NCI-H345 treated with DMSO at 0.1 percent for 48 hours (cell line): ENCODE measurements at regions not wholly inside any gene's neighbourhood (a gene's known extent, or its start where the extent isn't known, plus 50 kb on each side); places are given as distances from the start of the nearest gene placed in this dataset.
A peak's percentile ranks its signal among the peaks of the same experiment; 100 is the strongest.

ENCODE experiments used
- DNase-seq: peaks from one replicate; lab custom pipeline; 2025; ENCODE audit not compliant: unreplicated experiment; lab: John Stamatoyannopoulos, UW

GRCh38 chr2:146129231-146129630, 1609.3 kb upstream of the ZEB2 start:
- no peak for DNase-seq

DNA sequence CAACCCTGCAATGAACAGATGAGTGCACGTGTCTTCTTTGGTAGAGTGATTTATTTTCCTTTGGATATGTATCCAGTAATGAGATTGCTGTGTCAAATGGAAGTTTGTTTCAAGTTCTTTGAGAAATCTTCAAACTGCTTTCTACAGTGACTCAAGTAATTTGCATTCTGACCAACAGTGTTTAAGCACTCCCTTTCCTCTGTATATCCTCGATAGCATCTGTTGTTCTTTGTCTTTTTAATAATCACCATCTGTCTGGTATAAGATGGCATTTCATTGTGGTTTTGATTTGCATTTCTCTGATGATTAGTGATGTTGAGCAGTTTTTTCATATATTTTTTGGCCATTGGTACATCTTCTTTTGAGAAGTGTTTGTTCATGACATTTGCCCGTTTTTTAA, 1608.3 kb upstream of the ZEB2 start:
- DNase-seq = no peak

DNA sequence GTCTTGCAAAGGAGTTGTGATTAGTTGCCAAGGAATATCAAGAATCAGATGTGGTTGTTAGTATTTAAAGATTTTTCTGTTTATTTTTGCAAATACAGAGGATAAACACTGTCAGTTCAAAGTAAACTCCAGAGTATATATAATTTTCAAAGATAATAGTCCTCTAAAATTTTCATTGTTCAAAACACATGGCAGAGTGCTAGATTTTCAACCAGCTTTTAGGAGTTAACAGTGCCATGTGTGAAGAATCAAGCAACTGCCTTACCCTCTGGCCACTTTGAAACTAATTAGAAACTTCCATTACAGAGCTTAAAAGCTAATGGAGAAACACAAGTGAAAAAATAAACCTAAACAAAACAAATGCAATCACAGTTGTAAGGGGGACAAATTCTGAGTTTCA, 1605.6 kb upstream of the ZEB2 start:
- no peak for DNase-seq

- no peak for DNase-seq
Measured at GRCh38 chr2:146124741-146125140, 1604.8 kb upstream of the ZEB2 start.

- DNase-seq = no peak
Measured at GRCh38 chr2:146123714-146124113, 1603.8 kb upstream of the ZEB2 start.

GRCh38 chr2:146123256-146123655, 1603.3 kb upstream of the ZEB2 start:
- DNase-seq = no peak

GRCh38 chr2:146119586-146119985, 1599.7 kb upstream of the ZEB2 start:
- peak; percentile 35 for DNase-seq

GRCh38 chr2:146108993-146109392, 1589.1 kb upstream of the ZEB2 start:
- DNase-seq = no peak

- DNase-seq = no peak
Measured at GRCh38 chr2:146094185-146094584, 1574.3 kb upstream of the ZEB2 start.

GRCh38 chr2:146081459-146081858, 1561.5 kb upstream of the ZEB2 start:
- no peak for DNase-seq

DNA sequence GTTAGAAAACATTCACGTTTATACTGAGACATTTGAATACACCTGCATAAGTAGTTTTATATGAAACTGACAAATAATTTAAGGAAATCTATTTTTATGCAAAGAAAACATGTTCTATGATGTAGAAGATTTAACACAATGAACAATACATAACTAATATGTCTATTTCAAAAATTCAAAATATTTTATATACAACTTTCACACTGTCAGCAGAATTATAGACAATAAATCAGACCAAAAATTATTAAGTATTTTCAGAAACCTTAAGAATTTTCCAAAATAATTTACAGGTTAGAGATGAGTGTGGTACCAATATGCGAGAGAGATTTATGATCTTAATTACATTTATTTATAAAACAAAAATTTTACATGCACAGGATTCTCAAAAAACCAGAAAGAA, 1561.0 kb upstream of the ZEB2 start:
- no peak for DNase-seq

GRCh38 chr2:146079216-146079615, 1559.3 kb upstream of the ZEB2 start:
- no peak for DNase-seq

- DNase-seq = no peak
Measured at GRCh38 chr2:146077156-146077555, 1557.2 kb upstream of the ZEB2 start.

DNA sequence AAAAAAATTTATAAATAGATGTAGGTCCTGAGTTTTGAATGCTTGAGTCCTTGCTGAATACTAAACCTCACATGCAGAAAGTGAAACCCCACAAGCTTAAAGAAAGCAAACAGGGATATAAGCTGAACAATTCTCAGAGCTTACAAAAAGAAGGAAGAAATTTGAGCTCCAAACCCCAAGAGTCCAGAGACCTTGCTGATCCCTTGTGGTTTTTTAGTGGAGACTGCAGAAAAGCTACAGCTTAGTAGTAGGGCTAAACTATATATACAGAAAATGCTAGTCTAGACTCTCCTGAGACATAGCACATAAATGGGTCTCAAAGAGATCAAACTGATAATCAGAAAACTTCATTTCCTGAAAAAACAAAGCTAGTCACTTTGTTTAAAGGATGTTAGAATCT, 1548.1 kb upstream of the ZEB2 start:
- no peak for DNase-seq

GRCh38 chr2:146048141-146048540, 1528.2 kb upstream of the ZEB2 start:
- DNase-seq = no peak

DNA sequence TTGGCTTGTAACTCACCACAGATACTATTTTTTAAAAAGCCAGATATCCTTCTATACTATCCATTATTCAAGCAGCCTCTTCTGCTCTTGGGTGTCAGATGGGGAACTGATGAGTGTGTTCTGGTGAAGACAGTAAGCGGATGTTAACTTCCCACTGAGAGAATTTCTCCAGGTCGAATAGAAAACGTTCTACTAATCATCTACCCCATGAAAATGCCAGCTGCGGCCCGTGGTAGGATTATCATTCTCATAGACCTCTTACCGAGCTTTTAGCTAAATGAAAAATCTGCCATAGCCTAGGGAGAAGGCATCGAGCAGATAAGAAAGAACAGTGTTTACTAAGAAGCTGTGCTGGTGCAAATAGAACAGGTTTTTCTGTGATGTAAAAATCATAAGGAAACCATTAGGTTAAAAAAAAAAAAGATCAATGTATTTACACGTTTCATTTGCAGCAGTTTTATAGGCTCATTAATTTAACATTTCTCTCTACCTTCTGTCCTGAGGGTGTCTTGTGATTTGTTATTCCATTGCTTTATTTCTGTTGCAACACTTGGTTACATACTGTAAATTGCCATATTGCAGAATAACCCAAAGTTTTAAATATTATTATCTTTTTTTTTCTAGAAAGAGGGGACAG, 1521.5 kb upstream of the ZEB2 start:
- DNase-seq = no peak

DNA sequence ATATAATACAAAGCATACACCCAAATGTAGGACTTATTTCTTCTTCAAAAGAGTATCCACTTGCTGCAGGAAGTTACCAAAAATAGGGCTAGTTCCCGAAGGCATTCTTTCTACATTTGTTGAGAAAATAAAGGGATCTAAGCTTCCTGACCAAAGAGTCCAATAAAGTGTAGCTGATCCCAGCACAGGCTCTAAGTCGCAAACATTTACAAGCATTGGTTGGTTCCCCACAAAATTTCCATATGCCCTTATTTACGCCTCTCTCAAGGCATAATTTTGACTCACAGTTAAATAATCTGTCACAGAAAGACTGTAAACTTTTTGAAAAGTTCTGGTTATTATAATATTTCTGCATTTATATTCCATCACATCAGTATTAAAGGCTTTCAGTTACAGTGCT, 1520.1 kb upstream of the ZEB2 start:
- DNase-seq = no peak

DNA sequence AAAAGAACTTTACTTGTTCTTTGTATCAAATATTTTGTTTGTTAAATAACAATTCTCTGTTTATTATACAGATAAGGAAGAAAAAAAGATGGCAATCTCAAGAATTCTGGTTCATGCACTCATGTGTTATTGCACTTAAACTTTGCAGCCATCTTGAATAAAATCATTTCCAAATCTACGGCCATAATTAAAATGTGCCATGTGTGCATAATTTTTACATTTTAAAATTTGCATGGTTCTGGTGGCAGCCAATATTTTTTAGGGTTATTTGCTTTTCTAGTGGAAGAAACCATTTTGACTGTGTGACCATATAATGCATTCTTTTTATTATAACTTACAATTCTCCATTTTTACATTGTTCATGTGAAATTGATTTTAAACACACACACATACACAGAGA, 1518.1 kb upstream of the ZEB2 start:
- DNase-seq = no peak

- DNase-seq = no peak
Measured at GRCh38 chr2:146037334-146037870, 1517.5 kb upstream of the ZEB2 start.

DNA sequence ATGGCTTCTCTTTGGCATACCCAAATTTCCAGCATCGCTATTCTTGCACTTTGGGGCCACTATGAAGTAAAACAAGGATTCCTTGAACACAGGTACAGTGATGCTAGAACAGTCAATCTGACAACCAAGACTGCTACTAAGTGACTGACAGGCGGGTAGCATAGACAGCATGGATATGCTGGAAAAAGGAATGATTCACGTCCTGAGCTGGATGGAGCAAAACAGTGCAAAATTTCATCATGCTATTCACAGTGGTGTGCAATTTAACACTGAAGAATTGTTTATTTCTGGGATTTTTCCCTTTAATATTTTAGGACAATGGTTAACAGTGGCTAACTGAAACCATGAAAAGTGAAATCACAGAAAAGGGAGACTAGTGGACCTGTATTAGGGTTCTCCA, 1511.2 kb upstream of the ZEB2 start:
- DNase-seq = no peak

DNA sequence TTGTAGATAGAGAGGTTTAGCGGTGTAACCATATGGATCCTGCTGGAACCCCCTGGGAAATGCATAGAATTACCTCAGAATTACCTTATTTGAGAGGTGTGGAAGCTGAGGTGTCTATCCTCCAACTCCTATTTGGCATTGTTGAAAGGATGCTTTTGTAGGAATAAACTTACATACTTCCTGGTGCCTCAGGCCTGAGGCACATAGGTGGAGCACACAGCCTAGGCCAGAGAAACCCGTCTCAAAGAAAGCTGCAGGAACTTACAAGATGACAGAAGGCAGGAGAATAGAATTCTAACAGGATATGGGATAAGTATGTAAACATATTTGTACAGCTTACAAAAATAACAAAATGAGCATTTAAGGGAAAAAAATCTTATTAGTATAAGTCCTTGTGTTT, 1507.2 kb upstream of the ZEB2 start:
- no peak for DNase-seq

DNA sequence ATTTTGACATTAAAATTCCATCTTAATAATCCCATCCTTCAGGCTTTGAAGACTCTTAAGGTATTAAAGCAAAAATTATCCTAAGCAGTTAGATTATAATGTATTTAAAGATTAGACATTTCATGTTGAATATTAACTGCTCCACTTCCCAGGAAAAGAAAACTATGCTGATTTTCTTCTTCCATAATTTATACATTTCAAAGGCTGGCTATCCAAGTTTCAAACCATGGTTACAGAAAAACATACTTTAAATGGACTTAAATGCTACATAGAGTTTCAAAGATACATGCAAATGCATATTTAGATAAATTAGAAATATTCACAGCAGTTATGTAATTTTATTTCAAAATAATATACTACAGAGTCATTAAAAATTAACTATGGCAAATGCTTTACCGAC, 1505.6 kb upstream of the ZEB2 start:
- DNase-seq = no peak

- DNase-seq = no peak
Measured at GRCh38 chr2:146024212-146024743, 1504.4 kb upstream of the ZEB2 start.
